ENCODE measurements at regions not wholly inside any gene's neighbourhood (a gene's known extent, or its start where the extent isn't known, plus 50 kb on each side); places are given as distances from the start of the nearest gene placed in this dataset.

DNA sequence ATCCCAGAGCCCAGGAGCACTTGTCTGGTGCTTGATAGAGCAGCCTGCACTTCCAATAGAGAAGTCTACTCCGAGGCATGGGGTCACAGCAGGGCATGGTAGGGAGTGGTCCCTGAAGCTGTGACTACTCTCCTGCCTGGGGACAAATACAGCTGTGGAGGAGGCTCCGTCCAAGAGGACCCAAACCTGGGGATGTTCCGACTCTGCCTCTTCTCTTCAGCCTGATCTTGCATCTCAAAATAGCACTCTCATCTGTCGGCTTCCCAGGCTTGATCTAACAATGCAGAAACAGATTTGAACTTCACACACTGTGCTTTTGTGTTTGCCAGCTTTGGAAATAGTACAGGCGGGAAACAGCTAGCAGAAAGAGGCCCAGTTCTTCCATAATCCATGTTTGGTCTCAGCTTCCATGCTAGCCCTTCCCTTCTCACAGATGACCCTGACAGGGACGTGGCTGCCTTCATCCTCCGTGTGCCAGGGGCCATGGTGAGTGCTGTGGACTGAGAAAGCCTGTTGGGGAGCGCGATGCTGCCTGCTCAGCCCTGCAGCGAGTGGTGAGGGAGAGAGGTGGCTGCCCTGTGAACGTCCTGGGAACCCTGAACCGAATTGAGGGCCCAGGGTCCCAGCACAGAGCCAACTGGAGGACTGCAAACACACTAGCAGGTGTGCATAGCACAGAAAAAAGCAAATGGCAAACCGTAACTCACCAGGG lies 150.3 kb upstream of the GPR12 start:
- Histone ChIP-seq H3K27me3 (ENCODE audit: control insufficient read depth, insufficient read depth, low read length) (no peaks in the 10 kb centered on the region), H3K4me3 (ENCODE audit: low read length in 3 of 3) (no peak overlapping the region), H3K27ac (ENCODE audit: low read depth in 2 of 2, low read length in 2 of 2) (no peak overlapping the region), H3K36me3 (ENCODE audit: control insufficient read depth in 2 of 3, insufficient read depth in 3 of 3, low read length in 3 of 3) (no peaks in the 10 kb centered on the region), H3K4me1 (ENCODE audit: control insufficient read depth in 2 of 3, insufficient read depth in 2 of 3, low read depth in 1 of 3, low read length in 3 of 3) (no peaks in the 10 kb centered on the region), H3K9ac (ENCODE audit: low read length in 3 of 3) (no peak overlapping the region), H3K9me3 (ENCODE audit: control insufficient read depth in 2 of 3, insufficient read depth in 1 of 3, low read length in 3 of 3) (no peaks in the 10 kb centered on the region)
- no peak for DNase-seq
- no peak for FAIRE-seq
- TF ChIP-seq CTCF (IDR thresholded peaks at IDR 0.05; ENCODE audit: borderline replicate concordance, extremely low read depth, insufficient read depth) = no peak
- intact Hi-C loops (cut with DNase I) = no loop called here

DNA sequence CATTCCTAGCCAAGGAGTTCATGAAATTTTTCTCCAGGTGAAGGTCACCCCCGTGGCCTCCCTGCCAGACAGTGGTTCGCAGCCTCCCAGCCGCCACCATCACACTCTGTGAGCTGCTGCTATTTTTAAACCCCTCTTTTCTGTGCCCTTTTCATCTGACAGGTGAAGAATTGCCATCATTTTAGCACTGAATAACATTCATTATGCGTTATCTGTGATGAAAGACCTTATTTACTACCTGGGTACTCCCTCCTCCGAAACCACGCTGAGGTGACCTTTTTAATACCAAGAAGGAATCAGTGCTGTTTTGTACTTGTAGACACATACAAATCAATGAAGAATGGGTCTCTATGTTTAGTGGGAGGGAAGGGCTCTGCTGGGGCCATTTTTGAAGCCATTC lies 148.9 kb upstream of the GPR12 start:
- DNase-seq (no peak), FAIRE-seq (no peak)
- H3K4me1 ChIP-seq (ENCODE audit: control insufficient read depth in 2 of 3, insufficient read depth in 2 of 3, low read depth in 1 of 3, low read length in 3 of 3) = no peaks in the 10 kb centered on the region
- H3K27me3 ChIP-seq (ENCODE audit: control insufficient read depth, insufficient read depth, low read length) = no peaks in the 10 kb centered on the region
- intact Hi-C loops (cut with DNase I) = no loop called here
- H3K9ac ChIP-seq (ENCODE audit: low read length in 3 of 3) = no peak overlapping the region
- TF ChIP-seq CTCF (IDR thresholded peaks at IDR 0.05; ENCODE audit: borderline replicate concordance, extremely low read depth, insufficient read depth) = no peak
- H3K27ac ChIP-seq (ENCODE audit: low read depth in 2 of 2, low read length in 2 of 2) = no peak overlapping the region
- H3K4me3 ChIP-seq (ENCODE audit: low read length in 3 of 3) = no peak overlapping the region
- H3K36me3 ChIP-seq (ENCODE audit: control insufficient read depth in 2 of 3, insufficient read depth in 3 of 3, low read length in 3 of 3) = no peaks in the 10 kb centered on the region
- no peaks in the 10 kb centered on the region for H3K9me3 ChIP-seq (ENCODE audit: control insufficient read depth in 2 of 3, insufficient read depth in 1 of 3, low read length in 3 of 3)

- intact Hi-C loops (cut with DNase I) = no loop called here
- Histone ChIP-seq H3K36me3 (ENCODE audit: control insufficient read depth in 2 of 3, insufficient read depth in 3 of 3, low read length in 3 of 3) (no peaks in the 10 kb centered on the region), H3K27me3 (ENCODE audit: control insufficient read depth, insufficient read depth, low read length) (no peaks in the 10 kb centered on the region), H3K9ac (ENCODE audit: low read length in 3 of 3) (no peak overlapping the region), H3K4me1 (ENCODE audit: control insufficient read depth in 2 of 3, insufficient read depth in 2 of 3, low read depth in 1 of 3, low read length in 3 of 3) (no peaks in the 10 kb centered on the region), H3K9me3 (ENCODE audit: control insufficient read depth in 2 of 3, insufficient read depth in 1 of 3, low read length in 3 of 3) (no peaks in the 10 kb centered on the region), H3K27ac (ENCODE audit: low read depth in 2 of 2, low read length in 2 of 2) (no peak overlapping the region), H3K4me3 (ENCODE audit: low read length in 3 of 3) (no peak overlapping the region)
- no peak for TF ChIP-seq CTCF (IDR thresholded peaks at IDR 0.05; ENCODE audit: borderline replicate concordance, extremely low read depth, insufficient read depth)
- no peak for DNase-seq
- no peak for FAIRE-seq
Measured at GRCh38 chr13:26908126-26908525, 147.5 kb upstream of the GPR12 start.

DNA sequence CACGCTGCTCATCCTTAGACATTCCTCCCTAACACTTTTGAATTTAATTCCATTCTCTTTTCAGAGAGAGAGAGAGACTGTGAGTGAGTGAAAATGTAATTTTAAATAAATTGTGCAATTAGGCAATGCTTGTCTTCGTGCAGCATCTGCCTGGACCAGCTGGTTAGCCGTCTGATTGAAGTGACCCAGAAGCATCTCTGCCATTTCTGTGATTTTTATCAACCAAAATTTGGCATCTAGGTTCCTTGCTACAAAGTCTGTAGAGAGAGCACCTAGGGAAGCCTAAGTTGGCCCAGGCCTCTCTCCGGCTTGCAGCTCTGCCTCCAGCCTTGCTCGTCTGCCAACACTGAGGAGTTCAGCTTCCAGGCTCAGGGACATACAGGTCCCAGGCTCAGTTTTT lies 138.6 kb upstream of the GPR12 start:
- intact Hi-C loops (cut with DNase I) = no loop called here
- H3K27me3 ChIP-seq (ENCODE audit: control insufficient read depth, insufficient read depth, low read length) = no peaks in the 10 kb centered on the region
- DNase-seq = no peak
- H3K4me3 ChIP-seq (ENCODE audit: low read length in 3 of 3) = no peak overlapping the region
- no peaks in the 10 kb centered on the region for H3K4me1 ChIP-seq (ENCODE audit: control insufficient read depth in 2 of 3, insufficient read depth in 2 of 3, low read depth in 1 of 3, low read length in 3 of 3)
- FAIRE-seq = no peak
- H3K27ac ChIP-seq (ENCODE audit: low read depth in 2 of 2, low read length in 2 of 2) = no peak overlapping the region
- no peaks in the 10 kb centered on the region for H3K9me3 ChIP-seq (ENCODE audit: control insufficient read depth in 2 of 3, insufficient read depth in 1 of 3, low read length in 3 of 3)
- no peaks in the 10 kb centered on the region for H3K36me3 ChIP-seq (ENCODE audit: control insufficient read depth in 2 of 3, insufficient read depth in 3 of 3, low read length in 3 of 3)
- no peak for TF ChIP-seq CTCF (IDR thresholded peaks at IDR 0.05; ENCODE audit: borderline replicate concordance, extremely low read depth, insufficient read depth)
- no peak overlapping the region for H3K9ac ChIP-seq (ENCODE audit: low read length in 3 of 3)

Measured in kidney (tissue), 13 donors.